ENCODE measurements at regions not wholly inside any gene's neighbourhood (a gene's known extent, or its start where the extent isn't known, plus 50 kb on each side); places are given as distances from the start of the nearest gene placed in this dataset.

DNA sequence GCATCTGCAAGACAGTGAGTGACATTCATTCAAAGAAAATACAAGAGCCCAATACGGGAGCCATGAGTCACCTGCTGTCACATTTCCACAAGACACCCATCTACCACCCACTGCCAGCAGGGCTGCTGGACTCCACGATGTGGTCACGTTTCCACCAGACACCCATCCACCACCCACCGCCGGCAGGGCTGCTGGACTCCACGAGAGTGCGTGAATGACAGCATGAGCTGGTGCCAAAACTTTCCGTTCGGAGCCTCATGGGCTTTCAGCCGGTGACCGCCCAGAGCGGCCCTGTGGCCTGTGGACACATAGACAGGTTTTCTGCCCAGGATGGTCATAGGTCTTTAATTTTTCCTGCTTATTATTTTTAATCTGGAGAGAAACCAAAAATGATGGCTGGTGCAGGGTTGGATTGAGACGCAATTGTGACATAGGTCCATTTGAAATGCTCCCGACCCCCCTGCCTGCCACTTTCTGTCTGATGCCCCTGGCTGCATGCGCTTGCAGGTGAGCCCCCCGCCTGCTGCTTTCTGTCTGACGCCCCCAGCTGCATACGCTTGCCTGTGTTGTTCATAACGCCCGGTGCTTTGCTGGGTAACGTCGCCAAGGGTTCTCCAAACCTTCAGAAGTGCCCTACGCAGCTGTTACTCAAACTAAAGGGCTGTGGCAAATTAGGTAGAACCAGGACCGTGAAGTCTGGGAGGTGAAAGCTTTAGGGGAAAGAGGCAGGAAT is 59.1 kb upstream of the SMOC2 start:
- no peak for DNase-seq
- Histone ChIP-seq H3K9me3 (ENCODE audit: control insufficient read depth, low read length) (no peaks in the 10 kb centered on the region), H3K27me3 (ENCODE audit: control insufficient read depth in 1 of 2, insufficient read depth in 2 of 2, low read length in 1 of 2) (no peaks in the 10 kb centered on the region)

DNA sequence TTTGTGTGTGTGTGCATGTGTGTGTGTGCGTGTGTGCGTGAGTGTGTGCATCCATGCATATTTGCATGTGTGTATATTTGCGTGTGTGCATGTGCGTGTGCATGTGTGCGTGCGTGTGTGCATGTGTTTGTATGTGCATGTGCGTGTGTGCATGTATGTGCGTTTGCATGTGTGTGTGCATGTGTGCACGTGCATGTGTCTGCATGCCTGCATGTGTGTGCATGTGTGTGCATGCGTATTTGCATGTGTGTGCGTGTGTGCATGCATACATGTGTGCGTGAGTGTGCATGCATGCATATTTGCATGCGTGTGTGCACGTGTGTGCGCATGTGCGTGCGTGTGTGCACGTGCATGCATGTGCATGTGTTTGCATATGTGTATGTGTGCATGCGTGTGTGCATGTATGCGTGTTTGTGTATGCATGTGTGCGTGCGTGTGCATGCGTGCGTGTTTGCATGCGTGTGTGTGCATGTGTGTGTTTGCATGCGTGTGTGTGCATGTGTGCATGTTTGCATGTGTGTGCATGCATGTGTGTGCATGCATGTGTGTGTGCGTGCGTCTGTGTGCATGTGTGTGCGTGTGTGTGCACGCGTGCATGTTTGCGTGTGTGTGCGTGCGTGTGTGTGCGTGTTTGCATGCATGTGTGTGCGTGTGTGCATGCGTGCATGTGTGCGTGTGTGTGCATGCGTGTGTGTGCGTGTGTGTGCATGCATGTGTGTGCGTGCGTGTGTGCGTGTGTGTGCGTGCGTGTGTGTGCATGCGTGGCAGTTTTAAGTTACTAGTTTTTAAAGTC is 57.7 kb upstream of the SMOC2 start:
- Histone ChIP-seq H3K9me3 (ENCODE audit: control insufficient read depth, low read length) (no peaks in the 10 kb centered on the region), H3K4me3 (ENCODE audit: low read length in 2 of 2) (no peak overlapping the region), H3K36me3 (ENCODE audit: control insufficient read depth in 1 of 2, insufficient read depth in 2 of 2, low read length in 1 of 2) (no peaks in the 10 kb centered on the region), H3K27me3 (ENCODE audit: control insufficient read depth in 1 of 2, insufficient read depth in 2 of 2, low read length in 1 of 2) (no peaks in the 10 kb centered on the region), H3K4me1 (ENCODE audit: control insufficient read depth in 1 of 2, insufficient read depth in 2 of 2, low read length in 2 of 2) (peaks cover 0 to 4% of the 10 kb centered on the region in 2 donors), H3K27ac (ENCODE audit: low read depth in 1 of 2, low read length in 2 of 2) (no peak overlapping the region)
- intact Hi-C loops (cut with DNase I): loop anchor here in 1 of 2 donors (5.0 kb wide), 1 partner anchor 159 kb away; no protein-coding TSS in a partner anchor
- DNase-seq: no peak
- 84 to 91% methylated on average over 46 of the region's 46 CpGs for WGBS, 2 donors
- ATAC-seq (ENCODE audit: low FRiP score): no peak

More for the DNA sequence above, 59.1 kb upstream of the SMOC2 start:
- intact Hi-C loops (cut with DNase I): loop anchor here in 1 of 2 donors (5.0 kb wide), 1 partner anchor 160 kb away; no protein-coding TSS in a partner anchor
- Histone ChIP-seq H3K36me3 (ENCODE audit: control insufficient read depth in 1 of 2, insufficient read depth in 2 of 2, low read length in 1 of 2) (no peaks in the 10 kb centered on the region), H3K4me3 (ENCODE audit: low read length in 2 of 2) (no peak overlapping the region), H3K4me1 (ENCODE audit: control insufficient read depth in 1 of 2, insufficient read depth in 2 of 2, low read length in 2 of 2) (peaks cover 0 to 4% of the 10 kb centered on the region in 2 donors), H3K27ac (ENCODE audit: low read depth in 1 of 2, low read length in 2 of 2) (no peak overlapping the region)
- no peak for ATAC-seq (ENCODE audit: low FRiP score)
- 49 to 67% methylated on average over 24 of the region's 24 CpGs for WGBS, 2 donors

DNA sequence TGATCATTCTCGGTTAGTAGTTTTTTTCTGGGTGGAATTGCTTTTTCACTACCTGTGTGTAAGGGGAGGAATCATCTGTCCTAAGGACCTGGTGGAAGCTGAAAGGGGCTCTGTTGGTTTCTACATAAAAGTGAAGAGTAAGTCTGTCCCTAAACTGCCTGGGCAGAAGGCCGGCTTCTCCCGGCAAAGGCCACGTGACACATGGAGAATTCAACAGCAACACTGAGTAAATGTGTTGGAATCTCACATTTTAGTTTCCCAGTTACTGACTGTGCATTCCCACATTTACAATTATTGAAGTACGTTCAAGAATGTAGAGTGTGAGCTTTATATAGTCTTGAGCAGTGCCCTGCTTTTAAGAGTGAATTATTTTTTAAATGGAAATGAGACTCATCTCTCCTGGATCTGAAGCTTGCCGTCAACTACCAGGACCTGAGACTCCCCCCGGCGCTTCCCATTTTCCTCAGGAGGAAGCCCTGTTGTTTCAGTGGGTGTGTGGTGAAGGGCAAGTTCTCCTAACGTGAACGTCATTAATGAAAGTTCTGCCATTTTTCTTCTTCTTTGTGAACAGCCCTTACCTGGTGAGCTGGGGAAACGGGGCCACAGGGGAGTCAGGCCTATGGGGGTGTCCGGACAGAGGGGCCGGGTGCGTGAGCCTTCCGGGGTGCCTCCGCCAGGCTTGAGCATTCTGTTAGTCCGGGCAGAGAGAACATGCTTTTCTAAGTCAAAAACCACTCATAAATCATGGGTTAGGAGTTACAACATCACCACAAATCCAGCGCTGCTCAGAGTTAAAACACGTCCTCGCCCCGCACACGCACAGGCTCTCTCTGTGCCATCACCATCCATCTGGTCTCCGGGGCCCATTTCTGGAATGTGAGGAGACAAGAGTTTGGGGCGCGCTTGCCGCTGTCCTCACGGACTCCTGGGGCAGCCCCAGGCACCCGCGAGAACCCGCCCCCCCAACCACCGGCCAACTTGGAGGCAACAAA is 56.6 kb upstream of the SMOC2 start:
- Histone ChIP-seq H3K27me3 (ENCODE audit: control insufficient read depth in 1 of 2, insufficient read depth in 2 of 2, low read length in 1 of 2) (no peaks in the 10 kb centered on the region), H3K4me3 (ENCODE audit: low read length in 2 of 2) (peak overlapping the region in 1 of 2 donors; percentile 44), H3K27ac (ENCODE audit: low read depth in 1 of 2, low read length in 2 of 2) (peak overlapping the region in 1 of 2 donors; percentile 50), H3K9me3 (ENCODE audit: control insufficient read depth, low read length) (no peaks in the 10 kb centered on the region), H3K36me3 (ENCODE audit: control insufficient read depth in 1 of 2, insufficient read depth in 2 of 2, low read length in 1 of 2) (no peaks in the 10 kb centered on the region), H3K4me1 (ENCODE audit: control insufficient read depth in 1 of 2, insufficient read depth in 2 of 2, low read length in 2 of 2) (peaks cover 0 to 4% of the 10 kb centered on the region in 2 donors)
- DNase-seq (peak in 1 of 2 donors; percentile 80), ATAC-seq (ENCODE audit: low FRiP score) (peak; percentile 51)
- 7 to 25% methylated on average over 31 of the region's 31 CpGs for WGBS, 2 donors
- intact Hi-C loops (cut with DNase I): loop anchor here (2.0 to 5.0 kb wide), 3 partner anchors 56 to 158 kb away; partner anchors contain the start of gene SMOC2 (in 2 of the 2)

DNA sequence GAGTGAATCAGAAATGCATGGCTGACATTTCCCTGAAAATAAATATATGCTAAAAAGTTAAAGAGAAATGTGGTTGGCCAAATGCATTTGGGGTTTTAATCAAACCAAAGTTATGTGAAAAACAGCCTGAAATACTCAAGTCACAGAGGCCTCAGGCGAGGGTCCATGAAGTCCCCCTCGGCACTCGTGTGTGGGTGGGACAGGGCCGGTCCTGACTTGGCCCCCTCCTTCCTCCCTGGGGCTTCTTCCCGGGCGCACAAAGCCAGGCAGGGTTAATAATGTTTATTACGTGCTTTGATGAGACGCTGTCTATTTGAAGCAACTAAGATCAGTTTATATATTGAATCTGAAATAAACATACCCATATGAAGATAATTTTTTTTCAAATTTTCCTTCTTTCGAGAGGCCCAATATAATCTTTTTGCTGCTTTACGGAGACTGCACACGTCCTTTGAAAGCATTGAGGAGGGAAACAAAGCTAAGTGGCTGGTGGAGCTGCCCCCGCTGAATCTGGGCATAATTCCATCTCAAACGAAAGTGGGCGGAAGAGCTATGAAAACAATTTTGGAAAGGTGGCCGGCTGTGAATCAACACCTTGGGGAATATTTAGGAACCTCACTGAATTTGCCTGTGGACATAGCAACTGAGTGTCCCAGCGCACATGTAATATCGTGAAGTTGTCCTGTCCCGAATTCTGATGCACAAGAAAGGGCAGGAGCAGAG is 55.8 kb upstream of the SMOC2 start:
- Histone ChIP-seq H3K36me3 (ENCODE audit: control insufficient read depth in 1 of 2, insufficient read depth in 2 of 2, low read length in 1 of 2) (no peaks in the 10 kb centered on the region), H3K9me3 (ENCODE audit: control insufficient read depth, low read length) (no peaks in the 10 kb centered on the region), H3K4me3 (ENCODE audit: low read length in 2 of 2) (peak overlapping the region in 1 of 2 donors; percentile 44), H3K27me3 (ENCODE audit: control insufficient read depth in 1 of 2, insufficient read depth in 2 of 2, low read length in 1 of 2) (no peaks in the 10 kb centered on the region), H3K4me1 (ENCODE audit: control insufficient read depth in 1 of 2, insufficient read depth in 2 of 2, low read length in 2 of 2) (peaks cover 0 to 4% of the 10 kb centered on the region in 2 donors), H3K27ac (ENCODE audit: low read depth in 1 of 2, low read length in 2 of 2) (peak overlapping the region in 1 of 2 donors; percentile 9)
- intact Hi-C loops (cut with DNase I): loop anchor here (2.0 to 5.0 kb wide), 2 partner anchors 56 to 57 kb away; partner anchors contain the start of gene SMOC2 (in 2 of the 2)
- DNase-seq (no peak), ATAC-seq (ENCODE audit: low FRiP score) (no peak)
- WGBS, 2 donors: 14 to 22% methylated on average over 18 of the region's 18 CpGs

DNA sequence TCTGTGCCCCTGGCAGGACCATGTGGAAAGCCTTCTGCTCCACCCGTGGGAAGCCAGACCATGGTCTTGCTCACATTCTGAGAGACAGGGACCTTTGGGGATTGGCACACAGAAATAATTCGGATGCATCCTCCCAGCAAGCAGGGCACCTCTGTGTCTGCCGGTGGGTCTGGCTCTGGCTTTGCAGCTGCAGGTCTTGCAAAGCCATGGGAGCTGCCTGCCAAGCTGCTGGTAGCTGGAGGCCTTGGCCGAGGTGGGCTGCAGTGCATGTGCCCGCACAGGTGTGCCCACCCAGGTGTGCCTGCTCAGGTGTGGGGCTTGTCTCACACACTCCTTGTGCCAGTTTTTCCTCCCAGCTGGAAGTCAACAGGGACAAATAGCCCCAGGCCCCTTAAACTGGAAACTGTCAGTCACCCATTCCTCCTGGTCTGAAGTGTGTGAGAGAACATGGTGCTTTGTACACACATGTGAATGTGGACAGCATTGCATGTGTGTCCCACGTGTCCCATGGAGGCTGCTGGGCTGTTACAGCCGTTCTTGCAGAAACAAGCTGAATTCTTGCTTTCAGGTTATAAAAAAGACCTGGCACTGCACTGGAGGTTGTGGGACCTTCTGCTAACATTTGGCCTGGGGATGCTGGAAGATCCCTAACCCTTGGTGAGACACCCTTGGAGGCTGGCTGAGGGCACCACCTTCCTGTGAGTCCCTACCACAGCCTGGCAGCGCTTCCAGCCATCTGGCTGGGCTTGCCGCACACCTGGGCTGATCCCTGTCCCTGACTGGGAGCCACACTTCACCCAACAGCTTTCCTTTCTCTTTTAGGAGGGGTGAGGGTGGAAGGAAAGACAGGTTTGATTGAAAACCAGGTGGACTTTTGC is 54.9 kb upstream of the SMOC2 start:
- Histone ChIP-seq H3K27ac (ENCODE audit: low read depth in 1 of 2, low read length in 2 of 2) (no peak overlapping the region), H3K9me3 (ENCODE audit: control insufficient read depth, low read length) (no peaks in the 10 kb centered on the region), H3K36me3 (ENCODE audit: control insufficient read depth in 1 of 2, insufficient read depth in 2 of 2, low read length in 1 of 2) (no peaks in the 10 kb centered on the region), H3K4me1 (ENCODE audit: control insufficient read depth in 1 of 2, insufficient read depth in 2 of 2, low read length in 2 of 2) (peaks cover 0 to 4% of the 10 kb centered on the region in 2 donors), H3K4me3 (ENCODE audit: low read length in 2 of 2) (no peak overlapping the region), H3K27me3 (ENCODE audit: control insufficient read depth in 1 of 2, insufficient read depth in 2 of 2, low read length in 1 of 2) (no peaks in the 10 kb centered on the region)
- ATAC-seq (ENCODE audit: low FRiP score) (no peak), DNase-seq (no peak)
- 65 to 69% methylated on average over 9 of the region's 9 CpGs for WGBS, 2 donors
- intact Hi-C loops (cut with DNase I): loop anchor here (2.0 to 5.0 kb wide), 2 partner anchors 55 to 56 kb away; partner anchors contain the start of gene SMOC2 (in 2 of the 2)

DNA sequence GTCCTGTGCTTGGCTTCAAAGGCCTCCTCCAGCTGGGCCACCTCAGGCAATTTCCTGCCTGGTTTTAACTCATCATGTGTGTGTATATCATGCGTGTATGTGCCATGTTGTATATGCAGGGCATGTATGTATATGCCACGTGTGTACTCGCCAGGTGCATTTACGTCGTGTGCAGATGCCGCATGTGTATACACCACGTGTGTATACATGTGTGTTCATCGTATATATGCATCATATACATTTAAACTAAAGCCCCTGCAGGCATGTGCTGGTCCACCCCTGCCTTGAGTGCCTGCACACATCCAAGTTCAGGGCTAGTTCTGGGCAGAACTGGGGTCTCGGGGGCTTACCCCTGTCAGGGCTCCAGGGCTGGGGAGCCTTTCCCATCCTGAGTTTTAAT is 54.0 kb upstream of the SMOC2 start:
- Histone ChIP-seq H3K4me1 (ENCODE audit: control insufficient read depth in 1 of 2, insufficient read depth in 2 of 2, low read length in 2 of 2) (peaks cover 0 to 4% of the 10 kb centered on the region in 2 donors), H3K4me3 (ENCODE audit: low read length in 2 of 2) (no peak overlapping the region), H3K27me3 (ENCODE audit: control insufficient read depth in 1 of 2, insufficient read depth in 2 of 2, low read length in 1 of 2) (no peaks in the 10 kb centered on the region), H3K9me3 (ENCODE audit: control insufficient read depth, low read length) (no peaks in the 10 kb centered on the region), H3K27ac (ENCODE audit: low read depth in 1 of 2, low read length in 2 of 2) (no peak overlapping the region), H3K36me3 (ENCODE audit: control insufficient read depth in 1 of 2, insufficient read depth in 2 of 2, low read length in 1 of 2) (no peaks in the 10 kb centered on the region)
- 96 to 97% methylated on average over 9 of the region's 9 CpGs for whole genome bisulfite sequencing, 2 donors
- intact Hi-C loops (cut with DNase I): loop anchor here in 1 of 2 donors (5.0 kb wide), 1 partner anchor 55 kb away; the partner anchor contains the start of gene SMOC2
- ATAC-seq (ENCODE audit: low FRiP score) (no peak), DNase-seq (no peak)

DNA sequence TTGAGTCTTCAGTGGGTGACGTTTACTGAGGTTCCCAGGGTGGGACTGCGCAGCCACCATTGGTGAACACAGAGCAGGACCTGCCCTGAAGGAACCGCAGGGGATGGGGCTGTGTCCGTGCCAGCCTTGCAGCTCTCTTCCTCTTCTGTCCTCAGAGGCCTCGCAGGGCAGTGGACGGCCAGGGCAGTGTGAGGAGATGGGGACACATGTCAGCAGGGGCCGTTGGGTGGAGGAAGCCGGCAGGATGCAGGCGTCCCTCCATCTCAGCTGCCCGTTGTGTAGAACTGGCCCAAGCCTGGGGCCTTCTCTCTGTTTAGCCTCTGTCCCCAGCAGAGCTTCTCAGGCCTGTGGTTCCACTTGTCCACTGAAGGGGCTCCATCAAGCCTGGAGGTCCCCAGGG is 53.6 kb upstream of the SMOC2 start:
- no peak for ATAC-seq (ENCODE audit: low FRiP score)
- intact Hi-C loops (cut with DNase I): loop anchor here in 1 of 2 donors (5.0 kb wide), 1 partner anchor 55 kb away; the partner anchor contains the start of gene SMOC2
- peak in 1 of 2 donors; percentile 45 for DNase-seq
- no peaks in the 10 kb centered on the region for H3K27me3 ChIP-seq (ENCODE audit: control insufficient read depth in 1 of 2, insufficient read depth in 2 of 2, low read length in 1 of 2)
- no peak overlapping the region for H3K4me3 ChIP-seq (ENCODE audit: low read length in 2 of 2)
- peaks cover 0 to 4% of the 10 kb centered on the region in 2 donors for H3K4me1 ChIP-seq (ENCODE audit: control insufficient read depth in 1 of 2, insufficient read depth in 2 of 2, low read length in 2 of 2)
- no peaks in the 10 kb centered on the region for H3K36me3 ChIP-seq (ENCODE audit: control insufficient read depth in 1 of 2, insufficient read depth in 2 of 2, low read length in 1 of 2)
- no peak overlapping the region for H3K27ac ChIP-seq (ENCODE audit: low read depth in 1 of 2, low read length in 2 of 2)
- no peaks in the 10 kb centered on the region for H3K9me3 ChIP-seq (ENCODE audit: control insufficient read depth, low read length)
- 94 to 95% methylated on average over 10 of the region's 10 CpGs for WGBS, 2 donors

Measured in aorta (tissue), 5 donors.